A673 (cell line): ENCODE measurements at regions not wholly inside any gene's neighbourhood (a gene's known extent, or its start where the extent isn't known, plus 50 kb on each side); places are given as distances from the start of the nearest gene placed in this dataset.

ENCODE experiments used
- CTCF ChIP-seq: fragments of 300-800, 200-600 bp; sonication (generic); conservative IDR thresholded peaks from 2 replicates; pipeline ENCODE4 v1.5.1; 2017; ENCODE audit warnings: low read depth, mild to moderate bottlenecking, antibody characterized with exemption, low read length, moderate library complexity, mixed read lengths
- EZH2 ChIP-seq: fragments of 200-600 bp; sonication (generic); IDR thresholded peaks from 2 replicates; pipeline ENCODE4 v1.6.1; 2017; ENCODE audit warnings: borderline replicate concordance, low read depth, mild to moderate bottlenecking, mixed read lengths, antibody characterized with exemption, low read length; ENCODE audit not compliant: poor library complexity, severe bottlenecking

GRCh38 chr9:105098370-105098769 is 146.1 kb upstream of the SLC44A1 start:
- TF ChIP-seq CTCF (no peak), EZH2 (no peak)
